ENCODE measurements at regions not wholly inside any gene's neighbourhood (a gene's known extent, or its start where the extent isn't known, plus 50 kb on each side); places are given as distances from the start of the nearest gene placed in this dataset.
"Not testable (repeated sequence)": the region's sequence is repeated elsewhere in the genome, so short reads cannot be mapped to it uniquely, and the experiment has no call there.

DNA sequence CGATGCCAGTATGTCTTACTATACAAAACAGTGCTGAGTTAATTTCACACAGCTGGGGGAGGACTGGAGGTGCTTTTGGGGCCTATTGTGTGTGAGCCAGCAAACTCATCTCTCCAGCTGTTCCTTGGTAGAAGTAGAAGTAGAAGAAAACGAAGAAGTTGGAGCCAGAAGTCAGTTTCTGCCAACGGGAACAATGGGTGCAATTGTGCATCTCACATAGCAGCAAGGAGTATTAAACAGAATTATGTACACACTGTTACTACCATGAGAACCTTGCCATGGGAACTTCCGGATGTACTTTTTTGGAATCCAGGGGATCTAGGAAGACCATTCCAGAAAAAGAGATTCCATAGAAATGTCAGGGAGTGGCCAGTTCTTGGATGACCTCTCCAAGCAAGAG, 88.6 kb downstream of the VCPKMT start:
- no peak for DNase-seq (ENCODE audit: extremely low read depth, low read depth)
- TF ChIP-seq, protein P1, sequence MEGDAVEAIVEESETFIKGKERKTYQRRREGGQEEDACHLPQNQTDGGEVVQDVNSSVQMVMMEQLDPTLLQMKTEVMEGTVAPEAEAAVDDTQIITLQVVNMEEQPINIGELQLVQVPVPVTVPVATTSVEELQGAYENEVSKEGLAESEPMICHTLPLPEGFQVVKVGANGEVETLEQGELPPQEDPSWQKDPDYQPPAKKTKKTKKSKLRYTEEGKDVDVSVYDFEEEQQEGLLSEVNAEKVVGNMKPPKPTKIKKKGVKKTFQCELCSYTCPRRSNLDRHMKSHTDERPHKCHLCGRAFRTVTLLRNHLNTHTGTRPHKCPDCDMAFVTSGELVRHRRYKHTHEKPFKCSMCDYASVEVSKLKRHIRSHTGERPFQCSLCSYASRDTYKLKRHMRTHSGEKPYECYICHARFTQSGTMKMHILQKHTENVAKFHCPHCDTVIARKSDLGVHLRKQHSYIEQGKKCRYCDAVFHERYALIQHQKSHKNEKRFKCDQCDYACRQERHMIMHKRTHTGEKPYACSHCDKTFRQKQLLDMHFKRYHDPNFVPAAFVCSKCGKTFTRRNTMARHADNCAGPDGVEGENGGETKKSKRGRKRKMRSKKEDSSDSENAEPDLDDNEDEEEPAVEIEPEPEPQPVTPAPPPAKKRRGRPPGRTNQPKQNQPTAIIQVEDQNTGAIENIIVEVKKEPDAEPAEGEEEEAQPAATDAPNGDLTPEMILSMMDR (IDR thresholded peaks at IDR 0.05; ENCODE audit: low read depth, low read length) = no peak

DNA sequence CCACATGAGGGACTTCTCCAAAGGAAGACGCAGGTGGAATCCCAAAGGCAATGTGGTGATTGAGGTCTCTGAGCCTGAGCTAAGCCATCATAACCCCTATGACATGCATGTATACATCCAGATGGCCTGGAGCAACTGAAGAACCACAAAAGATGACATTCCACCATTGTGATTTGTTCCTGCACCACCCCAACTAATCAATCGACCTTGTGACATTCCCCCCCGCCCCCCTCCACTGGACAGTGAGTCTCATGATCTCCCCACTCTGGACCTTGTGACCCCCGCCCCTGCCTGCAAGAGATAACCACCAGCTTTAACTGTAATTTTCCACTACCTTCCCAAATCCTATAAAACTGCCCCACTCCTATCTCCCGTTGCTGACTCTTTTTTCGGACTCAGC, 87.9 kb downstream of the VCPKMT start:
- TF ChIP-seq, protein P1 (IDR thresholded peaks at IDR 0.05; ENCODE audit: low read depth, low read length) = no peak
- no peak for DNase-seq (ENCODE audit: extremely low read depth, low read depth)

DNA sequence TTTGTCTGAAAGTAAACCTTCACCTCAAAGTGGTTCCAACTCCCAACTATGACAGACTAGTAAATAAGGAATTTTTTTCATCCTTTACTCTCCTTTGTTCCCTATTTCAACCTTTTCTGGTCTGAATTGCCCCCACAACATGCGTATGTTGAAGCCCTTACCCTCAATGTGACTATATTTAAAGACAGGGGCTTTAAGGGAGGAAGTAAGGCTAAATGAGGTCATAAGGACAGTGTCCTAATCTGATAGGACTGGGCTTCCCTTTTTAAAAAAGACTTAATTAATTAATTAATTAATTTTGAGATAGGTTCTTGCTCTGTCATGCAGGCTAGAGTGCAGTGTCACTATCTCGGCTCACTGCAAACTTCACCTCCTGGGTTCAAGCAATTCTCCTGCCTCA, 86.3 kb downstream of the VCPKMT start:
- TF ChIP-seq, protein P1 (IDR thresholded peaks at IDR 0.05; ENCODE audit: low read depth, low read length) = no peak
- no peak for DNase-seq (ENCODE audit: extremely low read depth, low read depth)

DNA sequence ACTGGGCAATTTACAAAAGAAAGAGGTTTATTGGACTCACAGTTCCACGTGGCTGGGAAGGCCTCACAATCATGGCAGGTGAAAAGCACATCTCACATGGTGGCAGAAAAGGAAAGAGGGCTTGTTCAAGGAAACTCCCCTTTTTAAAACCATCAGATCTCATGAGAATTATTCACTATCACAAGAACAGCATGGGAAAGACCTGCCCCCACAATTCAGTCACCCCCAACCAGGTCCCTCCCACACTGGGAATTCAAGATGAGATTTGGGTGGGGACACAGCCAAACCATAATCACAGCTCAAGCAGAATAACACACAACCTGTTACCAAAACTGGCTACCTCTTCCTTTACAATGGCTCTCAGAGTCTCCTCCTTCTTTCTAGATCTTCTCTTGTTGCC, 85.5 kb downstream of the VCPKMT start:
- not testable (repeated sequence) for DNase-seq (ENCODE audit: extremely low read depth, low read depth)

DNA sequence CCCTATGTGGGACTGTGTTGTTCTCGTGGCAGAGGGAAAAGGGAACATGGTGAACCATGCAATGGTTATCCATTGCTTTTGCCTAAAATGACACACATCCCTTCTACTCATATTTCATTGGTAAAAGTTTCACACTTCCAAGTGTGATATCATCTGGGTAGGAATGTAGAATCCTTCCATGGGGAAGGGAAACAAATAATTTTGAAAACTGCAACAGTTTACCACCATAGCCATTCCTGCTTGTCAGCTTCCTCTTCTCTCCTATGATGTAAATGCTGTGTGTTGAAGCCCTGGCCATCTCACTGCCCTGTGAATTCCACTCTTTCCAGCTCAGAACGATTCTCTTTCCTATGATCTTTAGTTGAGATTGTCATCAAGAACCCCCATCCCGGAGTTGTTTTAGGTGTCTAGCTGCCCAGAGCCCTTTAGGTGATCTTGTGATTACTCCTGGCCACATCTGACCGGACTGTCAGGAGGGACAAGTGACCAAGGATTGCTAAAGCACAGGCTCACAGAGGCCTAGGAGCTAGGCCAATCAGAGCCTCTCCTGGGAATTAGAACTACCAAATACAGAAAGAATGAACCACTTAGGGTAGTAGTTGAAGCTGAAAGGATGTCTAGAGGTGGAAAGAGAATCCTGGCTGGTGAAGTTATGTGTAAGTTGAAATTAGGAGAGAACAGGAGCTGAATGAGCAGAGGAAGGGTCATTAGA, 84.6 kb downstream of the VCPKMT start:
- TF ChIP-seq, protein P1 (IDR thresholded peaks at IDR 0.05; ENCODE audit: low read depth, low read length) = no peak
- DNase-seq (ENCODE audit: extremely low read depth, low read depth) = no peak

DNA sequence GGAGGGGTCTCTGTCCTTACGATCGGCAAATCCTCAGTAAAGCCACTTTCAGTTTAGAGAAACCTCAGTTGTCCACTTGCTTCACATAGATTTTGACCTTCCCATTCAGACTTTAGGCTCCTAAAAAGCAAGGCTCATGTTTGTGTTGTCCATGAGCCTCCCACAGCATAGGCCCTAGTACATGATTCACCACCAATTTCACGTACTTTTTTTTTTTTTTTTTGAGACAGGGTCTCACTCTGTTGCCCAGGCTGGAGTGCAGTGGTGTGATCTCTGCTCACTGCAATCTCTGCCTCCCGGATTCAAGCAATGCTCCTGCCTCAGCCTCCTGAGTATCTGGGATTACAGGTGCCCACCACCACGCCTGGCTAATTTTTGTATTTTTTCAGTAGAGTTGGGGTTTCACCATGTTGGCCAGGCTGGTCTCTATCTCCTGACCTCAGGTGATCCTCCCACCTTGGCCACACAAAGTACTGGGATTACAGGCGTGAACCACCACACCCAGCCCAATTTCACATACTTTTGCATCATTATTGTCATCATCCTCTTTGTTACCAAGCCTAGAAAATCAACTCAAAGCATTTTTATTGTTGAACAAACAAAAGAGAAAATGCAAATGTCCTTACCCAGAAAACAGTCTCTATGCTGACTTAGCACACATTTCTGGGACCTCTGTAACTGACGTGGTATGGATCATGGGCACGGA, 83.8 kb downstream of the VCPKMT start:
- not testable (repeated sequence) for DNase-seq (ENCODE audit: extremely low read depth, low read depth)

DNA sequence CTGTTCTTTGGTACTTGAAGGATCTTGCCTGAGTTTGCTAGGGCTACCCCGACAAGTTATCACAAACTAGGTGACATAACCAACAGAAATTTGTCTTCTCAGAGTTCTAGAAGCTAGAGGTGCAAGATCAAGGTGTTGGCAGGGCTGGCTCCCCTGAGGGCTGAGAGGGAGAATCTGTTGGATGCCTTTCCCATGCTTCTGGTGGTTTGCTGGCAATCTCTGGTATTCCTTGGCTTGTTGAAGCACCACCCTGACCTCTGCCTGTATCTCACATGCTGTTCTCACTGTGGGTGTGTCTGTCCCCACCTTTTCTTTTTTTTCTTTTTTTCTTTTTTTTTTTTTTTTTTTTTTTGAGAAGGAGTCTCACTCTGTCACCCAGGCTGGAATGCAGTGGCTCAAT, 81.2 kb downstream of the VCPKMT start:
- no peak for DNase-seq (ENCODE audit: extremely low read depth, low read depth)
- TF ChIP-seq, protein P1 (IDR thresholded peaks at IDR 0.05; ENCODE audit: low read depth, low read length) = no peak

DNA sequence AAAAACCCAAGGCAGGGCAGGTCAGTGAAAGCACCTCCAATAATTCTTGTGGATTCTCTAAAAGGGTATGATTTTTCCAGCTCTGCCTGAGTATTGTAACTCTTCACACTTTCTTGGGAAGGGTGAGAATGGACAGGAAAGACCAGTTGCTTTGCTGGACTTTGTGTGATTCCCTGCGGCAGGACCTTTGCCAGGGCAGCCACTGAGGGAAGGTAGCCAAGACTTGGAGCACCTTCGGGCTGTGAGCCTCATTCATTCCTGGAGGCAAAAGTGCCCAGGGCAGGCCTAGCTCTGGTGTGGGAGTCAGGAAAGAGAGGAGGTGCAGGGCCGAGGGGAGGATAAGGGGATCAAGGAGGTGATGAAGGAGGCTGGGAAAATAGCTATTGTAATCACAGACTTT, 80.2 kb downstream of the VCPKMT start:
- TF ChIP-seq, protein P1 (IDR thresholded peaks at IDR 0.05; ENCODE audit: low read depth, low read length) = no peak
- no peak for DNase-seq (ENCODE audit: extremely low read depth, low read depth)
